GM19372 (cell line): ENCODE measurements at regions not wholly inside any gene's neighbourhood (a gene's known extent, or its start where the extent isn't known, plus 50 kb on each side); places are given as distances from the start of the nearest gene placed in this dataset.
"Not testable (repeated sequence)": the region's sequence is repeated elsewhere in the genome, so short reads cannot be mapped to it uniquely, and the experiment has no call there.

Experiments
- ATAC-seq: cut with Tn5 transposase; IDR thresholded peaks from one replicate; pipeline ENCODE4 v1.9.1; 2021; ENCODE audit warnings: mild to moderate bottlenecking, low read depth, moderate library complexity; ENCODE audit not compliant: unreplicated experiment

DNA sequence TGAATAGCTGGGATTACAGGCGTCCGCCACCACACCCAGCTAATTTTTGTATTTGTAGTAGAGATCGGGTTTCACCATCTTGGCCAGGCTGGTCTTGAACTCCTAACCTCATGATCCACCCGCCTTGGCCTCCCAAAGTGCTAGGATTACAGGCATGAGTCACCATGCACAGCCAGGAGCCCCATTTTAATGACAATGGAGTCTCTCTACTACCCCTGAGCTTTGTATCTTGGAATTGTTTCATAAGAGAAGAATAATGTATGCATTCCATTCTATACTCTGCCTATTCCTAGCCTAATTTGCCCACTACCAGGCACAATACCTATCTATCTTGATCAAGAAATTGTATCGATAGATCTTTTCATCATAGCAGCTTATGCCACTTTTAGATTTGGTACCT is 574.1 kb downstream of the HTR1A start:
- not testable (repeated sequence) for ATAC-seq

DNA sequence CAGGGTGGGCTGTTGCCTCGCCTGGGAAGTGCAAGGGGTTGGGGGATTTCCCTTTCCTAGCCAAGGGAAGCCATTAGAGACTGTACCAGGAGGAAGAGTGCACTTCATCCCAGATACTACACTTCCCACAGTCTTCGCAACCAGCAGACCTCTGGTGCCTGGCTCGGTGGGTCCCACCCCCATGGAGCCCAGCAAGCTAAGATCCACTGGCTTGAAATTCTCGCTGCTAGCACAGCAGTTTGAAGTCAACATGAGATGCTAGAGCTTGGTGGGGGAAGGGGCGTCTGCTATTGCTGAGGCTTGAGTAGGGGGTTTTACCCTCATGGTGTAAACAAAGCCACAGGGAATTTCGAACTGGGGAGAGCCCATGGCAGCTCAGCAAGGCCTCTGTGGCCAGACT is 586.4 kb downstream of the HTR1A start:
- no peak for ATAC-seq

- ATAC-seq, result no peak
Measured at GRCh38 chr5:63374085-63374484, 588.2 kb downstream of the HTR1A start.

- ATAC-seq, result no peak
Measured at GRCh38 chr5:63351164-63351563, 611.1 kb downstream of the HTR1A start.

DNA sequence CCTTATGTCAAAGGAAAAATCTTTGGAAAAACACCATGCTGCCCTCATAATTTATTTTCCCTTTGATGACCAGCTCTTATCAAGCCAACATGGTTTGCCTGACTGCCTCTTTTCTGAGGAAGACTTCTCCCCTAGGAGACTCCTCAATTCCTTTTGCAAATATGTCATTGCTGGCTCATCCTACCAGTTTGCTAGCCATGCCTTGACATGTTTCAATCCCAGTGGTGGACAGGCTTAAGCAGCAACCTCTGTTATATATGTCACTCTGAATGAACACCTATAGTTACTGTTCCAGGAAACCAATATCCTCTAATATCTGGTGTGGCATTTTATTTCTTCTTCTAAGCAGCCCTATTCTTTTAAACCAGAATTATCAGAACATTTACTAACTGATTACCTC is 615.8 kb downstream of the HTR1A start:
- no peak for ATAC-seq

DNA sequence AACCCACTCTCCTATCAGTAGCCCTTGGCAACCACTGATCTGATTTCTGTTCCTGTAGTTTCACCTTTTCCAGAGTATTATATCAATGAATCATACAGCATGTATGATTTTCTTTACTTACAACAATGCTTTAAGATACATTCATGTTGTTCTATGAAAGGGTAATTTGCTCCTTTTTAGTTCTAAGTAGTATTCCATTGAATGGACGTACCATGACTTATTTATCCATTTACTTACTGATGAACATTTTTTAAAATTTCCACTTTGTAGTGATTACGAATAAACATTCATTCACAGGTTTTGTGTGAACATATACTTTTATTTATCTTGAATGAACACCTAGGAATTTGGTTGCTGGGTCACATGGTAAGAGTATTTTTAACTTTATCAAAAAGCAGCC is 620.8 kb downstream of the HTR1A start:
- no peak for ATAC-seq

DNA sequence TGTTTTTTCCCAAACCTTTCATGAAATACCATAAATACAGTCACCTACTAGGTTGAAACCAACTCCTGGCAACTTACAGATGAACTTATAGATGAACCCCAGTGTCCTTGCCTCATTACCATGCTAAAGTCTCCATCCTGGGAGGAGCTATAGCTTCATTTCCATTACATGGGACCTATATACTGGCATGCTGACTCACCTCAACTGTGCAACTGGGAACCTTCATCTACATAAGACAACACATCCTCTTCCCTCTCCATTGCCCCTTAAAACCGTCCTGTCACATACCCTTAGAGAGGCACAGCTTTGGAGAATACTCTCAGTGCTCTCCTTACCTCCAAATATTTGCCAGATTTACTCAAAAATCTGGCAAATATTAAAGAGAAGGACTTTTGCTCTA is 638.3 kb downstream of the HTR1A start:
- ATAC-seq, result no peak

GRCh38 chr5:63314551-63314950 is 647.7 kb downstream of the HTR1A start:
- ATAC-seq, result no peak

DNA sequence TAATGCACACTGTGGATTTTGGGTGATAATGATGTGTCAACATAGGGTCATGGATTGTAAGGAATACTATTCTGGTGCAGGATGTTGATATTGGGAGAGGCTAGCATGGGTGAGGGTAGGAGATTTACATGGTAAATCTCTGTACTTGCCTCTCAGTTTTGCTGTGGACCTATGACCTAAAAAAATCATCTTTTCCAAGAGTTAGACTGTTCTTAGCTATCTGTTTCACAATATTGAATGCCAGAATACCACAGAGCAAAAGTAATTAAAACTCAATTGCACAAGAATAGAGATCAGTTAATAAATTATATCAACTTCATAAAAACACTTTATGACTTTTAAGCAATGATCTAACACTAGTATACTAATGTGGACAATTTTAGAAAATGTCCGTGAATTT is 651.6 kb downstream of the HTR1A start:
- ATAC-seq, result no peak

DNA sequence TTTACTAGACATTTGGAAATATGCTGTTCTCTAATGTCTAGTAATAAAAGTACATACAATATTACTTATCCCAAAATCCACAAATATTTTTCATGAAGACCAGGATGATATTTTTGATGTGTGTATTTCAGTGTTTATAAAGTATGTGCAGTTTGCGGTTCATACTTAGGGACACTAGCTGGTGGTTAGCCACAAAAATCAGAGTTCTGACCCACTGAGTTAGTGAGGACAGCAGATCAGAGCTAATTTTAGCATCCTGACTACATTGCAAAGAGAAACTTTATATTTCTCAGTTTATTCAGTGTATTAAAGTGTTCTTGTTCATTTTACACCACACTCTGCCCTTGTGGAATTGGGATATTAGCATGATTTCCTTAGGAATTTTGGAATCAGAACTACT is 655.3 kb downstream of the HTR1A start:
- no peak for ATAC-seq

- ATAC-seq, result no peak
Measured at GRCh38 chr5:63293317-63293716, 668.9 kb downstream of the HTR1A start.

GRCh38 chr5:63286724-63287123 is 675.5 kb downstream of the HTR1A start:
- no peak for ATAC-seq

DNA sequence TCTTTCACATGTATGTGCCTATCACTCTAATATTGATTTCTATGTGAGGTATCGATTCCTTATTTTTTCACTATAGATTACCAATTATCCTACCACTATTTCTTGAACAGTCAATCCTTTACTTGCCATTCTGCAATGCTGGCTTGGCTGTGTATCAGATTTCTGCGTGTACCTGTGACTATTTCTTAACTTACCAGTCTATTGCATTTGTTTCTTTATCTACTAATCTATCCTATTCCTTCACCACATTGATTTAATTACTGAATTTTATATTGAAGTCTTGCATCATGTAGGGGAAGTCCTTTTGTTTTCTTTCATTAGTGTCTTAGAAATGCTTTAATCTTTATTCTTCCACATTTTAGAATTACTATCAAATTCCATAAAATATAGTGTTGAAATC is 684.8 kb downstream of the LRRC70 start:
- no peak for ATAC-seq

- no peak for ATAC-seq
Measured at GRCh38 chr5:63262185-63262981, 683.8 kb downstream of the LRRC70 start.

- no peak for ATAC-seq
Measured at GRCh38 chr5:63261695-63262094, 683.1 kb downstream of the LRRC70 start.

GRCh38 chr5:63255594-63255993 is 677.0 kb downstream of the LRRC70 start:
- ATAC-seq, result no peak

DNA sequence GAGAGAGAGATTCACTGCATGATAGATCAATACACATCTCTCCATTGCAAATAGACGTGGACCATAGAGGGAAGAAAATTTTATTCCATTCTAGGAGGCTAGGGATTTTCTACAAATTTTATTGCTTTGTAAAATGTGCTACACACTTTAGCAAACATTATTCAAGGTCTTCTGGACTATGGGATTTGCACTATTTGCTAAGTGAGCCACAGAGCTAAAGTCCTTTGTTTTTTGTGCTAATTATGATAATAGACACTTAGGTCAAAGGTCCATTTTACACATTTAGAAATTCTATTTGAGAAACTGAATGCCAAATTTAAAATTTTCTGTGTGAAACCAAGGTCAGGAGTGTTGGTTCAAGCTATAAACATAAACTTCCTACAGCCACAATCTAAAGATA is 672.3 kb downstream of the LRRC70 start:
- no peak for ATAC-seq

DNA sequence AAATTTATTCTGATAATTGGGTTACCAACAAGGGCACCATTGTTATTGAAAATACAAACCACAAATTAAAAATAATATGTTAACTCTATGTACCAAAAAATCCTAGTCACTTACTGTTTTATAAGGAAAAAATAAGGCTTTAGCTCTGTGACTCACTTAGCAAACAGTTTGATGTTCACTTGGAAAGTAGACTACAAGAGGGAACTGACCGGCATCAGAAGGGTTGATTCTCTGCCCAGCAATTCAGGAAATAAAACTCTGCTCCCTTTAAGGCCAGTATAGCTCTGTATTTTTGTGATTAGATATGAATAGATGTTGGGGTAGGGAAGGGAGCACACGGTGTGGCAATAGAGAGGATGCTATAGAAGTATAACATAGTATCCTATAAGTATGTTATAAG is 671.3 kb downstream of the LRRC70 start:
- no peak for ATAC-seq

DNA sequence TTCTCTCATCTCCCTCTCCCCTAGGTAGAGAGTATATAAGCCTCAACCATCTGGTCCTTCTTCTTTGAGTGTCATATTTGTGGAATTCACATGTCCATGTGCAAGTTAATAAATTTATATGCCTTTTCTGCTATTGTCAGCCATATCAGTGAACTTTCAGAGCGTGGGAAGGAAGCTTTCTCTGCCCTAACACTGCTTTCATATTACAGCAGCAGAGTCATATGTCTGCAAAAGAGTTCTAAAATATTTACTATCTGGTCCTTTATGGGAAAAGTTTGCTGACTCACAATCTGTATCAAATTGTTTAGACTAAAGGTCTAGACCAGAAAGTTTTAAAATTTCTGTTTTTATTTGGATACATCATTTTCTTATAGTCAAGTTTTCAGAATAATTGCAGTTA is 669.0 kb downstream of the LRRC70 start:
- no peak for ATAC-seq

DNA sequence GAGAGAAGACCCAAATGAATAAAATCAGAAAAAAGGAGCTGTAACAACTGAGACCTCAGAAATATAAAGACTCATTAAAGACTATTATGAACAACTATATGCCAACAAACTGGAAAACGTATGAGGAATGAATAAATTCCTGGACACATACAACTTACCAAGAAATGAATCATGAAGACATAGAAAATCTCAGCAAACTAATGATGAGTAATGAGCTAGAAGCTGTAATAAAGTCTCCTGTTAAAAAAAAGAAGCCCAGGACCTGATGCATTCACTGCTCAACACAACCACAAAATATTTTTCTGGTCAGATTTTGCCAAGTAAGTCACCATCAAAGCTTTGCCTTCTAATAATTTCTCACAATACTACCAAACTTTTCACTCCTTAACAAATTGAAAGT is 666.7 kb downstream of the LRRC70 start:
- ATAC-seq, result no peak

GRCh38 chr5:63240063-63240755 is 661.6 kb downstream of the LRRC70 start:
- ATAC-seq, result no peak

GRCh38 chr5:63233911-63234310 is 655.3 kb downstream of the LRRC70 start:
- ATAC-seq, result no peak
